ENCODE measurements at regions not wholly inside any gene's neighbourhood (a gene's known extent, or its start where the extent isn't known, plus 50 kb on each side); places are given as distances from the start of the nearest gene placed in this dataset.

- Histone ChIP-seq H3K4me1 (ENCODE audit: insufficient read depth) (peaks cover 4% of the 10 kb centered on the region), H3K27me3 (no peaks in the 10 kb centered on the region), H3K36me3 (no peaks in the 10 kb centered on the region), H3K4me3 (no peak overlapping the region), H3K9me3 (no peaks in the 10 kb centered on the region), H3K27ac (no peak overlapping the region)
- intact Hi-C loops (cut with DNase I): no loop called here
- no peak for DNase-seq
- 91 to 99% (median 92%) methylated on average over 2 of the region's 2 CpGs for WGBS, 3 donors
- no peak for TF ChIP-seq CTCF (IDR thresholded peaks at IDR 0.05)
- no peak for TF ChIP-seq POLR2A (IDR thresholded peaks at IDR 0.05)
- no peak for TF ChIP-seq EP300 (IDR thresholded peaks at IDR 0.05)
Measured at GRCh38 chr6:131393433-131393832, 179.6 kb upstream of the ARG1 start.

- H3K9me3 ChIP-seq: no peaks in the 10 kb centered on the region
- TF ChIP-seq EP300 (IDR thresholded peaks at IDR 0.05) (no peak), POLR2A (IDR thresholded peaks at IDR 0.05) (no peak), CTCF (IDR thresholded peaks at IDR 0.05) (no peak)
- H3K27ac ChIP-seq: no peak overlapping the region
- WGBS, 3 donors: 83 to 91% (median 90%) methylated on average over 1 of the region's 1 CpG
- no peaks in the 10 kb centered on the region for H3K27me3 ChIP-seq
- peaks cover 4% of the 10 kb centered on the region for H3K4me1 ChIP-seq (ENCODE audit: insufficient read depth)
- DNase-seq: no peak
- intact Hi-C loops (cut with DNase I): no loop called here
- H3K4me3 ChIP-seq: no peak overlapping the region
- no peaks in the 10 kb centered on the region for H3K36me3 ChIP-seq
Measured at GRCh38 chr6:131394768-131395432, 178.1 kb upstream of the ARG1 start.

GRCh38 chr6:131398176-131398575 lies 174.8 kb upstream of the ARG1 start:
- TF ChIP-seq CTCF (IDR thresholded peaks at IDR 0.05) (no peak), POLR2A (IDR thresholded peaks at IDR 0.05) (no peak), EP300 (IDR thresholded peaks at IDR 0.05) (no peak)
- no peak for DNase-seq
- Histone ChIP-seq H3K4me3 (no peak overlapping the region), H3K27ac (no peak overlapping the region), H3K27me3 (no peaks in the 10 kb centered on the region), H3K9me3 (no peaks in the 10 kb centered on the region), H3K36me3 (no peaks in the 10 kb centered on the region), H3K4me1 (ENCODE audit: insufficient read depth) (peaks cover 4% of the 10 kb centered on the region)
- intact Hi-C loops (cut with DNase I): no loop called here
- 5 to 26% (median 6%) methylated on average over 3 of the region's 3 CpGs for WGBS, 3 donors

- Histone ChIP-seq H3K9me3 (no peaks in the 10 kb centered on the region), H3K27ac (no peak overlapping the region), H3K27me3 (no peaks in the 10 kb centered on the region), H3K4me1 (ENCODE audit: insufficient read depth) (peaks cover 4% of the 10 kb centered on the region), H3K4me3 (no peak overlapping the region), H3K36me3 (no peaks in the 10 kb centered on the region)
- WGBS, 3 donors: 63 to 69% (median 68%) methylated on average over 4 of the region's 4 CpGs
- DNase-seq: no peak
- intact Hi-C loops (cut with DNase I): no loop called here
- no peak for TF ChIP-seq EP300 (IDR thresholded peaks at IDR 0.05)
- no peak for TF ChIP-seq CTCF (IDR thresholded peaks at IDR 0.05)
- no peak for TF ChIP-seq POLR2A (IDR thresholded peaks at IDR 0.05)
Measured at GRCh38 chr6:131399433-131399832, 173.6 kb upstream of the ARG1 start.

Measured in ovary (tissue), 7 donors.